GM19043 (cell line): ENCODE measurements at regions not wholly inside any gene's neighbourhood (a gene's known extent, or its start where the extent isn't known, plus 50 kb on each side); places are given as distances from the start of the nearest gene placed in this dataset.
"Not testable (repeated sequence)": the region's sequence is repeated elsewhere in the genome, so short reads cannot be mapped to it uniquely, and the experiment has no call there.

Source experiments
- ATAC-seq: cut with Tn5 transposase; IDR thresholded peaks from one replicate; pipeline ENCODE4 v1.9.1; 2021; ENCODE audit warnings: low read depth; ENCODE audit not compliant: unreplicated experiment

DNA sequence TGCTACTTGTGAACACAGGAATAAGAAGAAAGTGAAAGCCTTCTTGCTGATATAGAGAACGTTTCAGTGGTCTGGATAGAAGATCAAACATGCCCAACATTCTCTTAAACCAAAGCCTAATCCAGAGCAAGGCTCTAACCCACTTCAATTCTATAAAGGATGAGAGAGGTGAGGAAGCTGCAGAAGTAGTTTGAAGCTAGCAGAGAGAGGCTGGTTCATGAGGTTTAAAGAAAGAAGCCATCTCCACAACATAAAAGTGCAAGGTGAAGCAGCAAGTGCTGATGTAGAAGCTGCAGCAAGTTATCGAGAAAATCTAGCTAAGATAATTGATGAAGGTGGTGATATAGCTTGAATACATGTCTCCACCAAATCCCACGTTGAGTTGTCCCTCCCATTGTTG, 383.3 kb upstream of the ASIC2 start:
- no peak for ATAC-seq

DNA sequence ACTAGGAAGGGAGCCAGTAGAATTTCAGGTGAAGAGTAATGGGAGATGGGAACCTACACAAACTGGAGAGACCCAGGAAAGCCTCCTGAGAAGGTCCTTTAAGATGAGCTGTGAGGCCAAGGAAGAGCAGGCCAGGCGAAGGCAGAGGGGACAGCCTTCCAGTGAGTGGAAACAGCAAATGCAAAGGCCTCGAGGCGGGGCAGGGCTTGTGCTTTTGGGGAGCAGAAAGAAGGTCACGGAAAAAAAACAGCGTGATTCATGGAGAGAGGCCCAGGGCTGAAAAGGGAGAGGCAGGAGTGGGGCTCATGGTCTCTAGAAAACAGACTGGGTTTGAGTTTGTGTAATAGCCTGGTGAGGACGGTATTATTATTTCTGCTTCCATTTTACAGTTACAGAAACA, 386.5 kb upstream of the ASIC2 start:
- ATAC-seq = no peak

DNA sequence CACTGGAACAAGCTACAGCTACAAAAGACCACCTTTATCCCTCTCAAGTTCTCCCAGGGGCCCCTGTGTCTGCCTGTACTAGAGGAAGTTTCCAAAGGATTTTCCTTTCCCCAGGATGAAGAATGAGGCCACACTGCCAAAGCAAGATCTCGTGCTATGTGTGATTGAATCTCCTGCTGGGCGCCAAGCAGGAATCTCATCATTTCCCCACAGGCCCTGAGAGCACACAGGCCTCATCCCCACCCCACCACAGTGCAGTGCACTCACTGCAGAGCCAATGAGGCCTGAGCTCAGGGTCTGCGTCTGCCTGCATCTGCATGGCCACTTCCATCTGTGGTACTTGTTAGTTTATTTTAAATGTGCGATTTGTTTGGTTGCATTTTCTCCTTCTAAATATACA, 387.4 kb upstream of the ASIC2 start:
- no peak for ATAC-seq

DNA sequence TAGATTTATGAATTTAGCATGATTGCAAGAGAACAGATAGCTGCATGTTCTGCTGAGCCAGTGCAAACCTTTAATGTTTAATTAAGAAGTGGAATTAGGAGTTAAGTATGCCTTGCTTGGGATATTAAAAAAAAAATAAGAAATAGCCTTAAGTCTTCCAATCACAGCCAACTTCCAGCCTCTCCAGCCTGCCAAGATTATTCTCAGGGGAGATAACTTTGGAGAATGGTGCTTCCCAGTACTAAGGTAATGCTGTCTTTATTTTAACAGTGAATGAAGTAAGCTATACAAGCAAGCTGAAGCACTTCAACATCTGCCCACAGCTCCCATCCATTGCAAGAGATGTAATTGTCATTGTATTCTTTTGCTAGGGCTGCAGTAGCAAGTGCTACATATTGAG, 389.5 kb upstream of the ASIC2 start:
- ATAC-seq = no peak

DNA sequence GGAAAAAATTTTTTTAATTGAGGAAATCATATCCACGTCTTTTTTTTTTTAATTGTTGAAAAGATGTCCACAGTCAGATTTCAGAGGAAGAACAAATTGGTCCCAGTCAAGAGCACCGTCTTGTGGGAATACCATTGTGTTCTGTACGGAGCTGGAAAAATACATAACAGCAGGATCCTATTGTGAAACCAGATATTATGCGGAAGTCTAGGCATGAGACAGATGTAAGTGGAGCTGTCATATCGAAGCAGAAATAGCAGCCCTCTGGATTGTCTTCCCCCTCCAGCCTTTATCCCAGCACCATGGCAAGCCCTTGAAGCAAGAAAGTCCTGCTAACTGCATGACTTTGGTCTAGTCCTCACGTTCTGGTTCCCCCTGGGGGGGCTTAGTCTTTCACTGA, 391.6 kb upstream of the ASIC2 start:
- no peak for ATAC-seq

DNA sequence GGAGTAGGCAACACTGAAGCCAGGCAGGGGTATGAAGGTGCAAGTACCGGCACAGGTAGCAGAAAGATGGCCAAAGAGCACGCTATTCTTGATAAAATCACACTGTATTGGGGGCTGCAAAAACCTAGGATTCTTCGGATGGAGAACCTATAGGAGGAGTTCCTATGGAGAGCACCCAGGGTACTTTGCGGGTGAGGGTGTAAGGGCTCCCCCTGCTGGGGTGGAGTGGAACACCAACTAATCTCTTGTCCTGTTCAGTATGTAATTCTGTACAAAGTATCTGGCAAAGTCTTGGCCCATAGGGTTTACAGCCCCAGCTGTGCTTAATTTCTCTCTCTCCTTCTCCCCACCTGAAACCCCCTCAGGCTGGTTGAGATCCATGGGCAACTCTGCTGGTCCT, 393.1 kb upstream of the ASIC2 start:
- no peak for ATAC-seq

DNA sequence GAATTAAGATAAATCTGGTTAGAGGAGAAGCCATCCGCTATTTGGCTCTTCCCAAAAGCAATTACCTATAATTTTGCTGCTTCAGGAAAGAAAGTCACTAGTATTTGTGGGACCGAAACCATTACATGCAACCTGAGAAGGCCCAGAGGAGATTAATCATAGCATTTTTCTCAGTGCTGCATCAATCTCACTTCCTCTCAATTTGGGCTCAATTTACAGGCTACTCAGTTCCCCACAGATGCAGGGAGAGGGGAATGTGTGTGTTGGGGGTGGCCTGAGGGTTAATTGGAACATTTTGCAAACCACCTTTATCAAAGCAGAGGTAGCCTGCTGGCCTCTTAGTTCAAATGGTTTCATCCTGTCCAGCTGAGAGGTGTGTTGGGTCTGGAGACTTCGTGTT, 394.7 kb upstream of the ASIC2 start:
- no peak for ATAC-seq

DNA sequence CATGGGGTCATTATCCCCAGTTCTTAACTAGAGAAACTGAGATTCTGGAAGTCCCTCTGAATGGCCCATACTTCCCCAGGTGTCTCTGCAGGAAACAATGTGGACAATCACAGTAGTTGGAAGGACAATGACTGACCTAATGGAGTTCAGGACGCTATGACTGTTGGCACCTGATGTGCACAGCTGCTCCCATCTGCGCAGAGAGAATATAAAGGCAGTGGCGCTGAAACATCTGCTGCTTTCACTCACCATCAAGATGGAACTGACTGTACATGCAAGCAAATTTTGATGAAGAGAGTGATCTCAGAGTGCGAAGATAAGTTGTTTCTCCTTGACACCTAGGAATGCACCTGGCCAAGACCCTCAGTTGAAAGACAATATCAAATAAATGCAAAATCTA, 395.7 kb upstream of the ASIC2 start:
- ATAC-seq = no peak

DNA sequence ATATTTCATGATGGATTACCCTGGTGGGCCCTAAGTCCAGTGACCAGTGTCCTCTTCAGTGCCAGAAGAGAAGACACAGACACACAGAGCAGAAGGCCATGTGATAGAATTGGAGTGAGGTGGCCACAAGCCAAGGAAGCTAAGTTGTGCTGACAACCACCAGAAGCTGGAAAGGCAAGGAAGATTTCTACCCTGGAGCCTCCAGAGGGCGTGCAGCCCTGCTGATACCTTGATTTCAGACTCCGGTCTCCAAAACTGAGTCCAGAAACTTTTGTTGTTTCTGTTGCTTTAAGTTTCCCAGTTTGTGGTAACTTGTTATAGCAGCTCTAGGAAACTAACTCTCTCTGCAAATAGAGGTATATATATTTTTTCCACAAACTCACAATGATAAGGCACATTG, 396.6 kb upstream of the ASIC2 start:
- no peak for ATAC-seq

DNA sequence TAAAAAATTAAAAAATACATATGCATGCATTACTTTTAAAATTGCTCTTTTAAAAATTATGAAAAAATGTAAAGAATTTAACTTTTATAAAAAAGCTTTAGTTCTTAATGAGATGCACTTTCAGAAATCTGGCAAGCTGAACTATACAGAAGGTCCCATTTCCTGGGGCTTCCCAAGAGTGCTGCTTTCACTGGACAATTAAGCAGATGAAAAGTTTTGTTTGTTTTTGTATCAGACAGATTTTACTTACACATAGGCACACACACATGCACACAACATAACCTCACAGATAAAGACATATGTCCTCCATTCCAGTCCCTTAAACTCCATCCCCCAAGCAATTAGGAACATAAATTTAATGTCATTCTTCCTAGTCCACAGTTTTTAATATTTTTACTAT, 402.3 kb upstream of the ASIC2 start:
- ATAC-seq = no peak

DNA sequence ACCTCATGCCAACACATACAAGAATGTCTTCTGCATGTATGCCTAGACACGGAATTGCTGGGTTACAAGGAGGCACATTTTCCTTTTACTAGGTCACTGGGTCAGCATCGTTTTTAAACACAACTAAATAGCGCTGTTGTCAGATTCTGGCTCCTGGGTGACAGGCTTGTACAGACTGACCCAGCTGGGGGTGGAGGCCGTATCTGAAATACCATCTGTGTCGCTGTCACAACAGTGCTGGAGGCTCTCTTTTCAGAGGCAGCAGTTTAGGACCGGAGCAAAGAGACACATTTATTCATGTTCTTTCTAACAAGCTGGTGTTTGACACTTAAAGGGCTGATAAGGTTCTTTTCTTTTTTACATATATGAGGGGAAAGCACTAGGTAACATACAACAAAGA, 403.0 kb upstream of the ASIC2 start:
- ATAC-seq = no peak

DNA sequence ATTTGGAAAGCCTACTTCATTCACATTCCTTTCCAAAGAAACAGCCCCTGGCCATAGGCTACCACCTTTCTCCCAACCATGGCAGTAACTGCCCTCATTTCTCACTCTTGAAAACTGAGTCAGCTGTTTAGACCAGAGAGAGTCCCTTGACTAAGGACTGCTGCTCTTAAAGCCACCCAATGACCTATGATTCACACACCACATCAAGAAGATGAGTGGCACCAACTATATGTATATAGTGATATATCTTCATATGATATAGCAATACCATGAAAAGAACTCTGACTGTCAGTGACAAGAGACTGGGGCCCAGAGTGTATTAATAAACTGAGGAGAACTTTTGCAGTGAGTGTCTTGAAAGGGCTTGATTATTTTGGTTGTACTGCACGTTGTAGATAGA, 404.5 kb upstream of the ASIC2 start:
- ATAC-seq = no peak

DNA sequence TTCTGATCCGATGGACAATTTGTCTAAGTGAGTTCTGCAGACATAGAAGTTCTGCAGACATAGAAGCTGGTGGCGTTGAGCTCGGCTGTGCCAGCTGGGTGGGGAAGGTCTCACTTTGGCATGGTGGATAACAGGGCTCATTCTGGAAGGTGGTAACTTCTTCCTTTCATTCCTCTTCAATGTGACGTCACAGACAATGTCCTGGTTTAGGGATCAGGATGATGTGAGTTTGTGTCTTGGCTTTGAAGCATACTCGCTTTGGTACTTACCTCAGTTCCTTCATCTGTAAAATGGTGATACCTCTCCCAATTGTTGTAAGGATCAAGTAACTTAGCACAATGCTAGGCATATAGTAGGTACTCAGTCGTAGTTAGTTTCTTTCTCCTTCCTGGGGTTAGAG, 408.8 kb upstream of the ASIC2 start:
- ATAC-seq = no peak

DNA sequence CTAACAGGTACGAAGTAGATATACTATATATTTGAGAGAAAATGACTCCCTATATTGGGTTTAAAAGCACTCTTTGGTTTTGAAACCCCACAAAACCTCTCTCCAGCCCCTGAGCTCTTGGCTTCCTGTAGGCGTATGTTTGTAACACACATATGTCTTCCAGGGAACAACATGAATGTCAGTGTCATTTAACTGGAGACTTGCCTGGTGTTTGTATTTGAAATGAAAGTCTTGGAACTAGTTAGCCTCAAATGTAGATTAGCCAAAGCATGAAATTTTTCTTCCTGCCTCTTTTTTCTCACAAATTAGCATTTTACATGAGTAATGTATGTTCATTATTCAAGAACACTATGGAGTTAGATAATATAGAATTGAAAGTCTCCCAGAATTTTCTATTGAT, 411.8 kb upstream of the ASIC2 start:
- ATAC-seq = no peak

DNA sequence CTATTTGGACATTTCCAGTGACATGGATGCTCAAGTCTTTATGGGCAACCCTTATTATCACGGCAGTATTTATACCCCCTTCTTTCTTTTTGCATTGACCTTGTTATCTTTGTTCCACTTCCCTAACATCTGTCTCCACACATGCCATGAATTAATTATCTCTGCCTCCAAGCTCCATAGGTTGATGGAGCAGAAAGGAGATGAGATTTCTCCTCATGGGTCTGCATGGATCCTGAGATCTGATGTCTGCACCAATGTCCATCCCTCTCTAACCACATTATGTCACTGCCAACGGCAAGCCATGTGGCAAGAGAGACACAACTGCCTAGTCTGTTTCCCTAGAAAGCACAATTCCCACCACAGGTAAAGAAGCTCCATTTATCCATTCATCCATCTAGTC, 416.8 kb upstream of the ASIC2 start:
- no peak for ATAC-seq

DNA sequence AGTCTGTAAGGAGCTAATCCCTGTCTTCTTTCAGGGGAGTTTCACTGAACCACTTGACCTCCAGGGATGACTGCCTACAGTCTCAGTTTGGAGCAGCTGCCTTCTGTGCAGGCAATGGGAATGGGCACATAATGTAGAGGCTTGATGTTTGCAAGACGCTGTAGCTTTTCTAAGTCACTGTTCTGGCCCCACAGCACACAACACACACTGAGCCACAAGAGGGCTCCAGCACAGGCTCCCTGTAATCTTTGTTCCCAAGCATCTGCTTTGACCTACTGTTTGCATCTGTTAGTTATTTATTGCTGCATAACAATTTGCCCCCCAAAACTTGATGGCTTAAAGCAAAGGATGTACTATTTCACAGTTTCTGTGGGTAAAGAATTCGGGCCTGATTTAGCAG, 419.0 kb upstream of the ASIC2 start:
- no peak for ATAC-seq

DNA sequence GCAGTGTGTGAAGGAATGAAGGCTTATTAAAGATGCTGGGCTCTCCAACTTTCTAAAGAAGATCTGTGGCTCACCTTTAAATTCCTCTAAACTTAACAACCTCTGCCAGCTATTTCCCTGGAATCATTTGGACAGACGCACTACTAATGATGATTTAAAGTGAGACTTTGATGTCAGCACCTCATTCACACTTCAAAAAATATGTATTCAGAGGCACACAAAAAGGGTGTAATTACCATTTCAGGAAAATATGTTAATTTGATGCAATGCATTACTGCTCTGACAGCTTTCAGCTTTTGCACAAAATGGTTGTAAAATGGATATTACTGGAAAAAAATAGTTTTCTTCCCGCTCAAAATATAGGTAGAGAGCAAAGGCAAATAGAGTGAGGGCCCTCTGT, 423.9 kb upstream of the ASIC2 start:
- ATAC-seq = no peak

DNA sequence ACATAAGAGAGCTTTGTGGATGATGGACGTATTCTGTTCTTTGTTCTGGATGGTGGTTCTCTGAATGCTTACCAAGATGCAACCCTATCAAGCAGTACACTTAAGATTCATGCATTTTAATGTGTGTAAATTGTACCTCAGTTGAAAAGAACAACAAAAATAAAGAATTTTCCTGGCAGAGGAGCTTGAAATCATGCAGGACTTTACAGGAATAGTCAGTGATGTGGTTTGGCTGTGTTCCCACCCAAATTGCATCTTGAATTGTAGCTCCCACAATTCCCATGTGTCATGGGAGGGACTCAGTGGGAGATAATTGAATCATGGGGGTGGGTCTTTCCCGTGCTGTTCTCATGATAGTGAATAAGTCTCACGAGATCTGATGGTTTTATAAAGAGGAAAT, 430.6 kb upstream of the ASIC2 start:
- not testable (repeated sequence) for ATAC-seq

DNA sequence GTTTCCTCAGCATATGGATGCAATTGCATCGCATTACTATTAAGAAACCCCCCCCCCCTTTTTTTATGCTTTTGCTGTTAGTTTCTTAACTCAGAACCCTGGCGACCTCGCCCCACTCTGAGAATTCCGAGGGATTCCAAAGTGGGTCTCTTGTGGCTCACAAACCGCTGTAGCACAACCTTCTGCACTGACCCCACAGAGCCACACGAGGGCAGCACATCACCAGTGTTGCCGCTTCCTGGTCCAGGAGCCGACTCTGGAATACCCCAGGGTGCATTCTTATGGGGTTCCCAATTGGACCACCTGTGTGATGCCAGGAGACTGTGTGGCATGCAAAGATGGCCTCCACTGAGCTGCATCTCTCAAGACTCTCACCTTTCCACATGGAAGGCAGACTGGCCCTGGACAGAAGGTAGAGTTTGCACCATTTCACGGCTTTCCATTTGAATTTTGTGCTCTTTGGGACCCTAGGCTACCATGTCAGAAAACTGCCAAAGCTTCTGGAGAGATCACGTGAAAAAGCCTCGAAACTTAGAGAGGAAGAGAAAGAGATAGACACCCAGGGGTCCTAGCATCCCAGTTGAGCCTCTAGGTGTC, 432.7 kb upstream of the ASIC2 start:
- no peak for ATAC-seq

DNA sequence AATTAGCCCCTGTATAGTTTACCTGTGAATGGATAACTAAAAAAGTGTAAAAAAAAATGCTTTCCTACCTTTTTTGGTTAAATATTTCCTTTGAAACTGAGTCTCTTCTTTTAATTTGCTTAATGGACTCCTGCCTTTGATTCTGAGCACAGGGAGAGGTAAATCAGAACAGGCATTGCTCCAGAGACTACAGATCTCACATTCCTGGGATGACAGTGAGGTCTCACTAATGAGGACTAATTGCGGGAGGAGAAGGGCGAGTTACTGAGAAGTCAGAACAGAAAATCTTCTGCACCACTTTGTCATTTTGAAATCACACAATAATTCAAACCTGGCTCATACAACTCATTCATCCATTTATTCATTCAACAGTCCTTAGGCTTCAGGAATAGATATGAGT, 437.0 kb upstream of the ASIC2 start:
- ATAC-seq = no peak

DNA sequence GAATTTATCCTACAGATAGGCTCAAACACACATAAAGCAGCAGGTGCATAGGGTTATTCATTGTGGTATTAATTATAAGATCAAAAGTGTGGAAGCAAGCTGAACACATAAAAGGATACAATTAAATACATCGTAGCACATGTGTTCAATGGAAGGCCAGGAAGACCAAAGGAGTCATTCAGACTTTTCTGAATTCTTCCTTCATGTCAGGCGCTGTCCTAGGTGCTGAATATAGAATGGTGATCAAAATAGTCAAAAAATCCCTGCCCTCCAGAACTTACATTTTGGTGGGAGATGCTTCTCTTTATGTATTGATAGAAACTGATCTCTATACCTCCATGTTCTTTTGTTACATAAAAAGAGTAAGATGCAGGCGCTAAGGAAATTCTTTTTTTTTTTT, 439.0 kb upstream of the ASIC2 start:
- ATAC-seq = no peak

DNA sequence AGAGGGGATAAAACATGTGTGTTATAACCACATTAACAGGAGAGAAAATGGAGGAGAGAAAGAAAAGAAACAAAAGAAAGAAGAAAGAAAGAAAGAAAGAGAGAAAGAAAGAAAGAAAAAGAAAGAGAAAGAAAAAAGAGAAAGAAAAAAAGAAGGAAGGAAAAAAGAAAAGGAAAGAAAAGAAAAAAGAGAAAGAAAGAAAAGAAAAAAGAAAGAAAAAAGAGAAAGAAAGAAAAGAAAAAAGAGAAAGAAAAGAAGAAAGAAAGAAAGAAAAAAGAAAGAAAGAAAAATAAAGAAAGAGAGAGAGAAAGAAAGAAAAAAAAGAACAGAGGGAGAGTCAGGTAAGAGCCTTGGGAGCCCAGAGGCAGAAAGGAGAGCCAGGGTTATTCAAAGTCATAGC, 446.6 kb upstream of the ASIC2 start:
- no peak for ATAC-seq

DNA sequence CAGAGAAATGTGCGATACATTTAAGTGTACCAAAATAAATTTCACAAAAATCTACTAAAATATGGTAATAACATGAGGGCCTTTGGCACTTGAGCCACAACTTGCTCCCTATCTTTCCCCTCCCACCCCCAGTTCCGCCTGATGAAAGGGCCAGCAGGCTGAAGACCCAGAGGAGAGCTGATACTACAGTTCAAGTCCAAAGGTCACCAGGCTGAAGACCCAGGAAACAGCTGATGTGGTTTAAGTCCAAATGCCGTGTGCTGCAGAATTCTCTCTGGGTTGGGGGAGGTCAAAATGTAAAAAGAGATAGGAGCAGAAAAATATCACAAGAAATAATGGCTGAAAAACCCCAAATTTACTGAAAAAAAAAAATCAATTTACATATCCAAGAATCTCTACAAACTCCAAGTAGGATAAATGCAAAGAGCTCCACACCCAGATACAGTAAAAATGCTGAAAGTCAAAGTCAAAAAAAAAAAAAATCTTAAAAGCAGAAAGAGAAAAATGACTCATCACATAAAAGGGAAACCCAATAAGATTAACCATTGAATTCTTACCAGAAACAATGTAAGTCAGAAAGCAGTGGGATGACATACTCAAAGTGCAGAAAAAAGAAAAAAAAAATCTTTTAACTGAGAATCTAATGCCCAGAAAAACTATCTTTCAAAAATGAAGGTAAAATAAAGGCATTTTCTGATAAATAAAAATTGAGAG, 452.1 kb upstream of the ASIC2 start:
- no peak for ATAC-seq
